HUDEP-2 (cell line): ENCODE measurements at regions not wholly inside any gene's neighbourhood (a gene's known extent, or its start where the extent isn't known, plus 50 kb on each side); places are given as distances from the start of the nearest gene placed in this dataset.
"Not testable (repeated sequence)": the region's sequence is repeated elsewhere in the genome, so short reads cannot be mapped to it uniquely, and the experiment has no call there.

Experiments
- DNase-seq, 76 experiments: peaks; one replicate each; lab custom pipeline; 2025; ENCODE audit not compliant: unreplicated experiment in 76 of 76; lab: John Stamatoyannopoulos, UW

GRCh38 chr3:152619691-152620090 is 215.2 kb upstream of the P2RY1 start:
- DNase-seq, result no peak

DNA sequence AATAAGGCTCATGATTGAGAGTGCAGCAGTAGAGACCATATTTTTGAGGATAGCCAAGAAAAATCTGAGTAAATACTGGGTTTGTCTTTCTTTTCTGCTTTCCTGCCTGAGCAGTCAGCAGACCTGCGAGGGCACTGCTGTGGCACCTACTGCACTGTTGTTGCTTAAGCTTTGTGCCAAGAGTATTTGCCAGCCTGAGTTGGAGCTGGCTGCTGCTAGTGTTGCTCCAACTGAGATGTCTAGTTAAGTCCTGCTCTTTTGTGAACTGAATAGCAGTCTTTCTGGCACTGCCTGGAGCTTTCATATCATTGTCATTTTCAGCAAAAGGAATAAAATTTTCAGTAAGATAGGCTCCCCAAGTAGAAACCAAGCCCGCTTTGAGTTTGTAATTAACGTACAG is 214.5 kb upstream of the P2RY1 start:
- no peak for DNase-seq

DNA sequence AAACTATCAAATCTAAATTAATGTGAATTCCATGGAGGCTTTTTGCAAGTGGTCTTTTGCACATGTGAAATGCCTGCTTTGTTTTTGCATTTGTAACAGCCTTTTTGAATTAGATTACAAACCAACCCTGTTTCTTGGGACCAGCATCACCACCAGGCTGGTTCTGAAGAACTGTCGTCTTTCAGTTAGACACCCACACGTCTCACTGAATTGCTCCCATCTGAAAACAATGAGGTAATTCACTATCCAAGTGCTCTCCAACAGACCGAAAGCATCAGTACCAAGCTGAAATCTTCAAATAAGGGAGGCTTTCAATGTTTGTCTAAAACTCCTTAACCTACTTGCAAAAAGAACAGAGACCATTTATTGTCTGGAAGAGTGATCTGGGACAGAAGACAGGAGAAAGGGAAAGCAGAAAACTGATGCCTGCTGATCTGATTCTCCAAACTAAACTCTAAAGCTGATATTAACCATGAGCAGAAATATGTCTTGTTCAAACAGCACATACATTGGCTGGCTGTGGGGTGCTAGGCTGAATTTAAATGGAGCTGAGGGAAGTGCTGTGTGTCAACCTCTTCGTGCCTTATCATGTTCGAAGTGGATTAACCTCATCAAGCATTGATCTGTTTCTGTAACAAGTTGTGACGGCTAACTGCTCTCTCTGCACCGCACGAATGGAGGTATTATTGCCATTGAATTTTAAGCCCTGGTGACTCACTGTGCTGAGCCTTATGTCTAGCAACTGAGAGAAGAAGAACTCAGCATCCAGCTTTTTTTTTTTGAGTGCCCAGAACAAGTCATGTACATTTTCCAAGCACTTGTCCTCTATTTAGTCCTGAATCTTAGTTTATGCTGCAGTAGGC is 213.7 kb upstream of the P2RY1 start:
- no peak for DNase-seq

- DNase-seq, result no peak
Measured at GRCh38 chr3:152621967-152622810, 212.7 kb upstream of the P2RY1 start.

- no peak for DNase-seq
Measured at GRCh38 chr3:152622811-152623167, 212.1 kb upstream of the P2RY1 start.

DNA sequence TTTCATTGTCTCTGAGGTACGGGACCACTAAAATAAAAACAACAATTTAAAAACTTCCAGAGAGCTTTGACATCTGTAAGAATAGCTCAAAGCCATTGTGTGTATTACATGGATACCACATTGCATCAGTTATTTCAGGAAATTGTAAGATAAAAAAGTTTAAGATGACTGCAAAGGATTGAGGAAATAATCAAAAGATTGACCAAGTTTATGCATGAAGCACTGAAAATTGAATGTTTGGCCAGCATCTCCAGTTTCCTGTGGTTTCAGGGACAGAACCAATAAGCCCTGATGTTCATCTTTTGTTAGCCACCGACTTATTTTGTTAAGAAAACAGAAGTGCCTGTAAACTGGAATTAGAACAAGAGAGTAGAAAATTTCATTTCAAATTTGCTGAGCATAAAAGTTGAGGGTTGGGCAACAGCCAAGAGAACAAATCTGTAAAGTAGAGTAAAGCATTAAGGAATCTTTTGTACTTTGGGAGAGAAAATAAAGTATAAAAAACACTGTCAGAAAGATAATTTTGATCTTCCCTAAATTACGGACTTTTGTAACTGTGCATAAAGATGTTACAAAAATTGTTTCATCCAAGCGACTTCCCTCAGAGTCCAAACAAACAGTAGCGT is 211.5 kb upstream of the P2RY1 start:
- DNase-seq, result no peak

- DNase-seq, result no peak
Measured at GRCh38 chr3:152626226-152626625, 208.7 kb upstream of the P2RY1 start.

DNA sequence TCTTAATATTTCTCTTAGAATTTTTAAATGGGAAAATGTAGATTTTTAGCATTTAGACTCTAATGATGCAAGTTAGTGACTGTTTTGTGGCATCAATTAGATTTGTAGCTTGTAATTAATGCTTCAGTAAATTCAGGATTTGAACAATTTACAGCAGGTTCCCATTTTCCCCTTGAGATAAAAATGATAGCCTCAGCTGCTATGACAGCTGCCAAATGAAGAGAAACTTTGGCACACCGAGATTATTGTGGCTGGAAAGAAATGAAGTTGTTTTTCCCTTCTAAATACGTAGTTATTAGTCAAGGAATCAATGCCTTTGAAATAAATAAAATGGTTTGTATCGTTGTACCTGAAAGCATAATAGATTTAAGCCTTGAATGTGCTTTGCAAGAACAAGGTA is 206.4 kb upstream of the P2RY1 start:
- DNase-seq, result no peak

GRCh38 chr3:152629363-152630122 is 205.4 kb upstream of the P2RY1 start:
- no peak for DNase-seq

GRCh38 chr3:152635389-152635788 is 199.5 kb upstream of the P2RY1 start:
- DNase-seq, result no peak

GRCh38 chr3:152636651-152637050 is 198.3 kb upstream of the P2RY1 start:
- no peak for DNase-seq

GRCh38 chr3:152638214-152638613 is 196.7 kb upstream of the P2RY1 start:
- no peak for DNase-seq

DNA sequence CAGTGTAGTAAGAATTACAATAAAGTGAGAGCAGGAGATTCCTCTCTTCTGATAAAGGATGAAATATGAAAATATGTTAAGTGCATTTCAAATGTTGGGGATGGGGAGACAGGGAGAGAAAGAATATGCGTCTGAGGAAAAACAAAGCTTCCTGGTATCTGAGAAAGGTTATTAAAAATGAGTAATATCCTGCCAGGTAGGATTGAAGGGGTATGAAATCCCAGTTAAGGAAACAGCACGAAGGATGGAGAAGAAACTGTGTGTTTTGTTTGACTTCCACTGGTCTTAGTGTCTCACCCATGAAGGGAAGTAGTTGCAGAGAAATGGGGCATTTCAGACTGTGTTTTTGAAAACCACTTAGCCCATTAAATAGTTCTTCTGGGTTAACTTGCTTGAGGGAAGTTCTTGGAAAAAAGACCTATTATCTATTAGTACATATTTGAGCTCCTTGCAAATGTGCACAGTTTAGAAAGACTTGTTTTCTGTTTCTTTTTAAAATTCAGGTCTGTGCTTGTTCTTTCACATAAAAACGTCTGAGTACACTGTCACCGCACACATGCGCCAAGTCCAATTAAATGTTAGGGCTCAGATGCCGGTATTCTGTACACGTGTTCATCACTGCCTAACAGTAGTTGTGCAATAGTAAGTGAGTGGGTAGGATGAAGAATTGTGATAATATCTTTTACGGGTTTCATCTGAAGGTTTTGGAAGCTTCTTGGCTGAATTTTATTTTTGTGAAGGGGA is 196.1 kb upstream of the P2RY1 start:
- DNase-seq, result no peak

GRCh38 chr3:152641198-152641597 is 193.7 kb upstream of the P2RY1 start:
- DNase-seq, result no peak

DNA sequence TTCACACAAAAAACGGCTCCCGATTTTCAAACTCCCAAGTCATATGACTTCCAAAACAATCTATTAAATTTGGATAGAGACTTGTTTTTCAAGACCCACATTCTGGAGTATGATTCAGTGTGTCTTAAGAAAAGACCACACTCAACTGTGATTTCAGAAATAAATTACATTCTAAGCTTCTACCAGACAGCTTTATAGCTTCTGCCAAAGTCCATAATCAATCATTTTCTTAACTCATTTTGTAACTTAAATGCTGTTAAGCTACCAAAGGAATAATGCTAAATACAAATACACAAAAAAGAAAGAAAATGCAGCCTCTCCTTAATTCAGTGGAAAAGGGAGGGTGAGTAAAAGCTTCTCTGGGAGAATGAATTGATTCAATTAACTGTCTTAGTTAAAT is 192.3 kb upstream of the P2RY1 start:
- no peak for DNase-seq

GRCh38 chr3:152644478-152644877 is 190.5 kb upstream of the P2RY1 start:
- no peak for DNase-seq

DNA sequence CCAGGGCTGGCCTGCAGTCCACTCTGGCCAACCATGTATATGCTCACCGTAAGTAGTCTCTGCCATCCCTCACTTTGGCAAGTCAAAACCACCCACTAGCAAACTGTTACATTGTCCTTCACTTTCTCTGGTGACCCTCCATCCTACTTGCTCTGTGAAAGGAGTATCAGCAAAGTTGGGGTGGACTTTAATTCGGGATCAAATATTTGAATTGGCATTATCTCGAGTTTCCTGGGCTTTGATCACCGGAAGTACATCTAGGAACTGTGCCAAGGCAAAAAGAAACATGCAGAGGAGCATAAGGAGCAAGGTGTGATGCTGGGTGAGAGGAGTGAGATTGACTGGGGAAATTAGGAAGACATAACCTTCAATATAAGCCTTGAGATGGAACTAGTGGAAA is 188.9 kb upstream of the P2RY1 start:
- no peak for DNase-seq

DNA sequence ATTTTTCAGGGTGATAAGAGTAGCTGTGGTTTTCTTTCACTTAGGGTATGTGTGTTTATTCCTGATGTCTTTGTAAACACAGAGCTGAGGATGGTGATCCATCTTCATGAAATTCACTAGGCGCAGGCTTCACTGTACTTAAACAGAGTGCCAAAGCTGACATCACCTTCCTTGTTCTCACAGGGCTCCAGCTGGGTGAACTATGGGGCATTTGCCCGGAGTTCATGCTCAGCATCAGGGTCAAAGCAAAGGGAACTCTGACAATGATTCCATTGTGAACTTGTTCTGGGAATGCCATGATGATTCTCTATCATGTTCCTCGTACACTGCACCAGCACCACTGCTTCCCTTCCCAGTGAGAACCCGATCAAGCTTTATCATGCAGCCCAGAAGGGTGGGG is 184.8 kb upstream of the P2RY1 start:
- DNase-seq, result no peak

DNA sequence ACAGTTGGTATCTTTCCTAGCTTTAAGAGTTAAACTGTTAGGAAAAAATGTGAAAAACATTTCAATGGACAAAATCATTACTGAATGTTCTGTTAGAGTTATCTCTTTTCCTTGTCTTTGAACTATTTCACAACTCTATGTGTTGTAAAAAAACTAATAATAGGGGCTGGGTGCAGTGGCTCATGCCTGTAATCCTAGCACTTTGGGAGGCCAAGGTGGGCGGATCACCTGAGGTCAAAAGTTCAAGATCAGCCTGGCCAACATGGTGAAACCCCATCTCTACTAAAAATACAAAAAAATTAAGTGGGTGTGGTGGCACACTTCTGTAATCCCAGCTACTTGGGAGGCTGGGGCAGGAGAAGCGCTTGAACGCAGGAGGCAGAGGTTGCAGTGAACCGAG is 184.0 kb upstream of the P2RY1 start:
- not testable (repeated sequence) for DNase-seq
